ENCODE measurements at regions not wholly inside any gene's neighbourhood (a gene's known extent, or its start where the extent isn't known, plus 50 kb on each side); places are given as distances from the start of the nearest gene placed in this dataset.

DNA sequence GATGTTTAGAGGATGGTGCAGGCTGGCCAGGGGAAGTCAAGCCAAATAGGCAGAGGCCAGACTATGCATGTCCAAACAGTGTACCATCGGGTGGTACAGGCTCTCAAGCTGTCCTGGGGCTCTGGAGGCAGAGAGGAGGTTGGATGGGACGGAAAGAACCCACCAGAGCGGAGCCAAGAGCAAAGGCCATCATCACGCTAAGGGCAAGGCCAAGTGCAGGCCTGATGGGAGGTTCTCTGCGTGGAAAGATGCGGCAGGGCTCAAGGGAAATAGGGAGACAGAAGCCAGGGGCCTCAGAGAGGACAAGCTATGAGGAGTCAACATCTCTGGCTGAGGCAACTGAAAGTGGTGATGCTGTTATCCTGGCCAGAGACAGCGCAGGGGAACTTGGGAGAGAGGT is 102.7 kb downstream of the ASB7 start:
- 95 to 100% methylated on average over 4 to 7 of the region's 7 CpGs for WGBS, 2 experiments (ENCODE audit: insufficient coverage in 1 of 2, insufficient read length in 1 of 2)
- Histone ChIP-seq H3K4me3 (ENCODE audit: low read length) (no peak overlapping the region), H3K9me3 (ENCODE audit: control insufficient read depth, low read length) (no peaks in the 10 kb centered on the region), H3K27me3 (ENCODE audit: control insufficient read depth, insufficient read depth, low read length, poor library complexity, severe bottlenecking) (peaks cover 16% of the 10 kb centered on the region), H3K9ac (ENCODE audit: extremely low read depth, low read length, poor library complexity, severe bottlenecking) (no peak overlapping the region), H3K36me3 (ENCODE audit: control insufficient read depth, insufficient read depth, low read length) (no peaks in the 10 kb centered on the region), H3K4me1 (ENCODE audit: control insufficient read depth, insufficient read depth, low read length) (no peaks in the 10 kb centered on the region), H3K27ac (ENCODE audit: low read depth, low read length) (no peak overlapping the region)
- H3K36me3 Mint-ChIP-seq (ENCODE audit: low read depth): no peaks in the 10 kb centered on the region
- no peak overlapping the region for H3K4me3 Mint-ChIP-seq
- H3K4me1 Mint-ChIP-seq: peaks cover 20% of the 10 kb centered on the region
- DNase-seq: peak; percentile 34
- peaks cover 33% of the 10 kb centered on the region for H3K27me3 Mint-ChIP-seq (ENCODE audit: insufficient read depth)
- H3K27ac Mint-ChIP-seq: no peak overlapping the region
- H3K9me3 Mint-ChIP-seq: peaks cover 4% of the 10 kb centered on the region
- TF ChIP-seq, protein P1, sequence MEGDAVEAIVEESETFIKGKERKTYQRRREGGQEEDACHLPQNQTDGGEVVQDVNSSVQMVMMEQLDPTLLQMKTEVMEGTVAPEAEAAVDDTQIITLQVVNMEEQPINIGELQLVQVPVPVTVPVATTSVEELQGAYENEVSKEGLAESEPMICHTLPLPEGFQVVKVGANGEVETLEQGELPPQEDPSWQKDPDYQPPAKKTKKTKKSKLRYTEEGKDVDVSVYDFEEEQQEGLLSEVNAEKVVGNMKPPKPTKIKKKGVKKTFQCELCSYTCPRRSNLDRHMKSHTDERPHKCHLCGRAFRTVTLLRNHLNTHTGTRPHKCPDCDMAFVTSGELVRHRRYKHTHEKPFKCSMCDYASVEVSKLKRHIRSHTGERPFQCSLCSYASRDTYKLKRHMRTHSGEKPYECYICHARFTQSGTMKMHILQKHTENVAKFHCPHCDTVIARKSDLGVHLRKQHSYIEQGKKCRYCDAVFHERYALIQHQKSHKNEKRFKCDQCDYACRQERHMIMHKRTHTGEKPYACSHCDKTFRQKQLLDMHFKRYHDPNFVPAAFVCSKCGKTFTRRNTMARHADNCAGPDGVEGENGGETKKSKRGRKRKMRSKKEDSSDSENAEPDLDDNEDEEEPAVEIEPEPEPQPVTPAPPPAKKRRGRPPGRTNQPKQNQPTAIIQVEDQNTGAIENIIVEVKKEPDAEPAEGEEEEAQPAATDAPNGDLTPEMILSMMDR (conservative IDR thresholded peaks at IDR 0.05): no peak

GRCh38 chr15:100705841-100706240 is 103.5 kb downstream of the ASB7 start:
- Histone ChIP-seq H3K36me3 (ENCODE audit: control insufficient read depth, insufficient read depth, low read length) (no peaks in the 10 kb centered on the region), H3K27ac (ENCODE audit: low read depth, low read length) (no peak overlapping the region), H3K4me3 (ENCODE audit: low read length) (no peak overlapping the region), H3K9ac (ENCODE audit: extremely low read depth, low read length, poor library complexity, severe bottlenecking) (no peak overlapping the region), H3K27me3 (ENCODE audit: control insufficient read depth, insufficient read depth, low read length, poor library complexity, severe bottlenecking) (peaks cover 16% of the 10 kb centered on the region), H3K4me1 (ENCODE audit: control insufficient read depth, insufficient read depth, low read length) (no peaks in the 10 kb centered on the region), H3K9me3 (ENCODE audit: control insufficient read depth, low read length) (no peaks in the 10 kb centered on the region)
- no peak for DNase-seq
- Mint-ChIP-seq H3K4me3 (no peak overlapping the region), H3K4me1 (peaks cover 20% of the 10 kb centered on the region), H3K27ac (no peak overlapping the region), H3K9me3 (peaks cover 6% of the 10 kb centered on the region), H3K27me3 (ENCODE audit: insufficient read depth) (peaks cover 33% of the 10 kb centered on the region), H3K36me3 (ENCODE audit: low read depth) (no peaks in the 10 kb centered on the region)
- TF ChIP-seq, protein P1 (conservative IDR thresholded peaks at IDR 0.05): no peak
- 97% methylated on average over 5 to 11 of the region's 11 CpGs for WGBS, 2 experiments (ENCODE audit: insufficient coverage in 1 of 2, insufficient read length in 1 of 2)

DNA sequence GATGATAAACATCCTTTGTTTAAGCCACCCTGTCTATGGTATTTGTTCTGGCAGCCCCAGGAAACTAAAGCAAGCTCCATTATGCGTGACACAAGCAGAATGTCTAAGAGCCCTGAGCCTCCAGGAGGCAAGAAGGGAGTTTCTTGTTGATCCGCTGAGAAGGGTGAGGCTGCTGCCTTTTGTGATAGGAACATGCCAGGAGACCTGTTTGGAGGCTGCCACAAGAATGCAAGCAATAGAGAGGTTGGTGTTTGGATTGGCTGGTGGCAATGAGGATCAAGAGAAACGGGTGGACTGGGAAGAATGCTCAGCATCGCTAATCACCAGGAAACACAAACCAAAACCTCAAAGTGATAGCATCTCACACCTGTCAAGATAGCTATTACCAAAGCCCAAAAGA is 104.8 kb downstream of the ASB7 start:
- H3K36me3 Mint-ChIP-seq (ENCODE audit: low read depth): no peaks in the 10 kb centered on the region
- Histone ChIP-seq H3K4me1 (ENCODE audit: control insufficient read depth, insufficient read depth, low read length) (no peaks in the 10 kb centered on the region), H3K36me3 (ENCODE audit: control insufficient read depth, insufficient read depth, low read length) (no peaks in the 10 kb centered on the region), H3K27ac (ENCODE audit: low read depth, low read length) (no peak overlapping the region), H3K9ac (ENCODE audit: extremely low read depth, low read length, poor library complexity, severe bottlenecking) (no peak overlapping the region), H3K27me3 (ENCODE audit: control insufficient read depth, insufficient read depth, low read length, poor library complexity, severe bottlenecking) (peaks cover 16% of the 10 kb centered on the region), H3K4me3 (ENCODE audit: low read length) (no peak overlapping the region), H3K9me3 (ENCODE audit: control insufficient read depth, low read length) (no peaks in the 10 kb centered on the region)
- peaks cover 33% of the 10 kb centered on the region for H3K27me3 Mint-ChIP-seq (ENCODE audit: insufficient read depth)
- H3K4me3 Mint-ChIP-seq: no peak overlapping the region
- 67 to 81% methylated on average over 3 of the region's 4 CpGs for WGBS, 2 experiments (ENCODE audit: insufficient coverage in 1 of 2, insufficient read length in 1 of 2)
- H3K4me1 Mint-ChIP-seq: peaks cover 20% of the 10 kb centered on the region
- H3K9me3 Mint-ChIP-seq: peaks cover 6% of the 10 kb centered on the region
- peak; percentile 51 for DNase-seq
- no peak overlapping the region for H3K27ac Mint-ChIP-seq
- TF ChIP-seq, protein P1 (conservative IDR thresholded peaks at IDR 0.05): no peak
